ENCODE measurements at regions not wholly inside any gene's neighbourhood (a gene's known extent, or its start where the extent isn't known, plus 50 kb on each side); places are given as distances from the start of the nearest gene placed in this dataset.

DNA sequence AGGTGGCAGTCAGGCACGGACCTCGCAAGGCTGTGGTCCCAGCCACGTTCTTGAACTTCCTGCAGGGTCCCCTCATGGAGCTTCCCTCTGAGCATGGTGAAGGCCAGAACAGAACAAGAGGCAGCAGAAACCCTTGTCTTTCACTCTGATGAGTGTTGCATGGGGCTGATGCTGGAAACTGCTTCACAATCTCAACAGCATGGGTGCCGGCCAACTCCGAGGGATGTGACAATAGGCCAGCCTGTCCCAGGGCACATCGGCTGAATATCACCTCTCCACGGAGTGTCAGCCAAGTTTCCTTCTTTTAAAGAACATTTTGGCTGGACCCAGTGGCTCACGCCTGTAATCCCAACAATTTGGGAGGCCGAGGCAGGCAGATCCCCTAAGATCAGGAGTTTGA is 173.9 kb downstream of the FOXO1 start:
- FAIRE-seq, result no peak

GRCh38 chr13:40494513-40494912 is 171.9 kb downstream of the FOXO1 start:
- no peak for FAIRE-seq

GRCh38 chr13:40494946-40495620 is 171.4 kb downstream of the FOXO1 start:
- no peak for FAIRE-seq

GRCh38 chr13:40495621-40496001 is 170.8 kb downstream of the FOXO1 start:
- no peak for FAIRE-seq

DNA sequence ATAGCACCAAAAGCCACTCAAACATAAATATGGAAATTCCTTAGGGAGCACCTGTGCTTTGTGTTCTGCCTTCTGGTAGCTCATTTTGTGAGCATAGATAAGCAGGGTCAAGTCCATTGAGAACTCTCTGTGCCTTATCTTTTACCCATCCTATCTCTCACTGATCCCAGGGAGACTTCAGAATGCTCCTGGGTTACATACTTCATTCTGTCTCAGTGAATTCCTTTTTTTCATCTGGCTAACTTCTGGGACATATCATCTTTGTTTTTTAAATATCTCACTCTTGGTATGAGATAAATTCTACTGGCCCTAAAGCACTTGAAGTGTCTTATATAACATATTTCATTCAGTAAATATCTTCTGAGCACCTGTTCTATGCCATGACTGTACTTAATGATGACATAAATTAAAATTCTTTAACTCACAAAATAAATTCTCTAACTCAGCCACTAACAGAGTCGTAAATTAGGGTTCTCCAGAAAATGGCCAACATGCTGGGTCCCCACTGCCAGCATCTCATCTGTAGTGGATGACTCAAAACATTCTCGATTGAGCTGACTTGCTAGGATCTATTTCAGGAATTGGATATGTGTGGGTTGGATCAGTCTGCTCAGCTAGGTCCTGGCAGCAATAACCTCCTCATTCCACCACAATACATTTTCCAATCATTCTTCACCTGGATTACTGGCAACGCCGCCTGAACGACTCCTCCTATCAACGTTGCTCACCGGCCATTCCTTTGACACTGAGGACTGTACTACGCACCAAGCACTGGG is 170.2 kb downstream of the FOXO1 start:
- no peak for FAIRE-seq

- FAIRE-seq, result no peak
Measured at GRCh38 chr13:40498461-40498860, 168.0 kb downstream of the FOXO1 start.

DNA sequence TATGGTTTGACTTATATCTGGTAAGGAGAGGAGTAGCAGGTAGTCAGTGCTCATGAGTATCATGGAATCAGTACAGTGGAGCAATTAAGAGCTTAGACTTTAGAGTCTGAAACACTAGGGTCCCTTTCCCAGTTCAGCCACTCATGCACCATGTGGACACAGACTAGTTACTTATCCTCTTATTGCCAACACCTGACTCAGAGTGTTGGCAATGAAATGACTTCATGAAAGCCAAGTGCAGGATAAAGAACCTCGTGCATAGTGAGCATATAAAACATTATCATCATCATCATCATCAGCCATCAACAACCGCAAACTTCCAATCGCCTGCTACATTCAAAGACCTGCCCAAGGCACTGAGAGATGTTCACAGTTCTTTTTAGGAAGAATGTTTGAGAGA is 164.2 kb downstream of the FOXO1 start:
- FAIRE-seq, result no peak

DNA sequence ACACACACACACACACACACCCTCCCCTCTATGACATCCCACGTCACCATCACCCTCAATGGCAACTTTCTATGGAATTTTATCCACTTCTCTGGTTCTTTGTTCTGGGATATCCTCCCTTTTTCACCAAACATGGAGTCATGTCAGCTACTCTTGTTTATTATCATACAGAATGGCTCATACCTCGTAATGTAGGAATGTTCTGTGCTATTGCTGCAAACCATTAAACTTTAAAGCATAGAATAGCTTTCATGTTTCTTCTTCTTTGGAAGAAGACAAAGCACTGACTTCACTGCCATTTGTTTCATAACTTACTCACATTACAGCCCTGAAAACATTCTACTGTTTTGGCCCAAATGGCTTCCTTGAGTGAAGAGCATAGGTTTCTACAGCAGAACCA is 163.4 kb downstream of the FOXO1 start:
- FAIRE-seq, result no peak

DNA sequence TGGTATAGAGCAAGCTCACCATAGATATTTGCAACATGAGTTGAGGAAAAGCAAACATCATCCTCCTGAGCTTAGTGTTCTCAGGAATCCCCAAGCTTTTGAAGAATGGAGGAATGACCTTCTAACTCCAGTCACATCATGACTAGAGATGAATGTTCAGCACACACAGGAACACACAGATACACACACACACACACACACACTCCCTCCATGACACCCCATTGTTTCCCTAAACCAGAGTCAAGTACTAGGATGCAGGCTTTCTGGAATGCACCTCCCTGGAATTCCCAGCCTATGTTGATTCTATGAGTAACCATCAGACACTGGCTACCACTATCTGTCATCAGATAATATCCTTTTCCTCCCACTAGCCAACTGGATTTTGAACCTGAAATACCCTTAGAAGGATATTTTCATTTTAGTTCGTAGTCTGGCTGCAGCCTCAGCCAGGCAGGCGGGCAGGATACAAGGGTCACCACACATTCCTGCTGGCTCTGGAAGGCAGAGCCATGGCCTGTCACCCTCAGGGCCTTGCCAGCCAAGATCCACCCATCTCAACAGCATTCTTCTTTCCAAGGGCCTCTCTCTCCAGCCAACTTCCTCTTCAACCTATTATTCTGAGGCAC is 162.4 kb downstream of the FOXO1 start:
- no peak for FAIRE-seq

- no peak for FAIRE-seq
Measured at GRCh38 chr13:40504641-40505040, 161.8 kb downstream of the FOXO1 start.

DNA sequence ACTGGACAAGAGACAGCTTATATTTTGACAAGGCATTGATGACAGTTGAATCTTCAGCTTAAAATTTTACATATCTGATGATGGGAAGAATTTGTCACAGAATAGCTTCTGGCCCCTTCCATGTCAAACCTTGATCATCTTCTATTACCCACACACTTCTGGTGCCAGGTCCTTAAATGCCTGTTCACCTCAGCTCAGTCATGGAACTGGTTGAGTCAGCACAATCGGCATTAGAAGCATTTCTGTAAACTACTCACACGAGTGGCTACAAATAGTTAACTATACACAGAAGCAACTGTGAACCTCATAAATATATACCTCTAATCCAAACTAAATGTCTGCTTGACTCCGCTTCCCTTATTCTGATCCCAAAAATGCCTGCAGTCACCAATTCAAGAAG is 161.2 kb downstream of the FOXO1 start:
- no peak for FAIRE-seq
